ENCODE measurements at regions not wholly inside any gene's neighbourhood (a gene's known extent, or its start where the extent isn't known, plus 50 kb on each side); places are given as distances from the start of the nearest gene placed in this dataset.
"Not testable (repeated sequence)": the region's sequence is repeated elsewhere in the genome, so short reads cannot be mapped to it uniquely, and the experiment has no call there.

DNA sequence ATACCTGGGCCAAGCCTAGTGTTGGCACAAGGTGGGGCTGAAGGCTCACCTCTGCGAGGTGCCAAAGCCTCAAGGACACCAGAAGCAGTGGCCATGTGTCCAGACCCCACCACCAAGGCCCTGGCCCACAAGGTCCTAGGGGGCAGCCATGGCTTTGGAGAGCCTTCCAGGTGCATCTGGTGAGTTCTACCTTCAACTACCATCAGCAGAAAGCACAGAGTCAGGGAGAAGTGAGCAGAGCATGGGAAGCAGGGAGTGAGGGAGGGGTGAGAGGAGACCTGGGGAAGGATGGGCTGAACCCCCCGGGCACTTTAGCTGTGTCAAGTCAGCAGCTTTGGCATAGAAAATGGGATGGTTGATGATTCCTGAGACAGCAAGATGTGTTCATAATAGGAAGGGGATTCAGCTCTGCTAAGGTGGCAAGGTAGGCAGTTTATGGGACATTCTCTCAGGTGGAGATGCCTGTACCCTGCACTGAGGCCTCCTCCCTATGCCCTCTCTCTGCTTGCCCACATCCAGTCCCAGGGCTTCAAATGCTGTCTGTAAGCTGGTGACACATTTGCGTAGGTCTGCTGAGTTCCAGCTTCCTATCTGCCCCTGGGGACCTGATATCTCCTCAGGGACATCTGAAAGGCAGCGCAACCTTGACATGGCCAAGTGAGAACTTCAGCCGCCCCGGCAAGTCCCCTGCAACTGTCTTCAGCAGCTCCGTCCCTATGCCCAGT lies 83.4 kb upstream of the RGPD5 start:
- TF ChIP-seq, protein P1, sequence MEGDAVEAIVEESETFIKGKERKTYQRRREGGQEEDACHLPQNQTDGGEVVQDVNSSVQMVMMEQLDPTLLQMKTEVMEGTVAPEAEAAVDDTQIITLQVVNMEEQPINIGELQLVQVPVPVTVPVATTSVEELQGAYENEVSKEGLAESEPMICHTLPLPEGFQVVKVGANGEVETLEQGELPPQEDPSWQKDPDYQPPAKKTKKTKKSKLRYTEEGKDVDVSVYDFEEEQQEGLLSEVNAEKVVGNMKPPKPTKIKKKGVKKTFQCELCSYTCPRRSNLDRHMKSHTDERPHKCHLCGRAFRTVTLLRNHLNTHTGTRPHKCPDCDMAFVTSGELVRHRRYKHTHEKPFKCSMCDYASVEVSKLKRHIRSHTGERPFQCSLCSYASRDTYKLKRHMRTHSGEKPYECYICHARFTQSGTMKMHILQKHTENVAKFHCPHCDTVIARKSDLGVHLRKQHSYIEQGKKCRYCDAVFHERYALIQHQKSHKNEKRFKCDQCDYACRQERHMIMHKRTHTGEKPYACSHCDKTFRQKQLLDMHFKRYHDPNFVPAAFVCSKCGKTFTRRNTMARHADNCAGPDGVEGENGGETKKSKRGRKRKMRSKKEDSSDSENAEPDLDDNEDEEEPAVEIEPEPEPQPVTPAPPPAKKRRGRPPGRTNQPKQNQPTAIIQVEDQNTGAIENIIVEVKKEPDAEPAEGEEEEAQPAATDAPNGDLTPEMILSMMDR (IDR thresholded peaks at IDR 0.05; ENCODE audit: low read depth, low read length): no peak
- in situ Hi-C loops (cut with HindIII; ENCODE audit: low sequenced_read_pairs): no loop called here
- DNase-seq (ENCODE audit: low read depth, low spot score): no peak
- H3K4me3 ChIP-seq (ENCODE audit: low read depth, low read length): no peak overlapping the region

DNA sequence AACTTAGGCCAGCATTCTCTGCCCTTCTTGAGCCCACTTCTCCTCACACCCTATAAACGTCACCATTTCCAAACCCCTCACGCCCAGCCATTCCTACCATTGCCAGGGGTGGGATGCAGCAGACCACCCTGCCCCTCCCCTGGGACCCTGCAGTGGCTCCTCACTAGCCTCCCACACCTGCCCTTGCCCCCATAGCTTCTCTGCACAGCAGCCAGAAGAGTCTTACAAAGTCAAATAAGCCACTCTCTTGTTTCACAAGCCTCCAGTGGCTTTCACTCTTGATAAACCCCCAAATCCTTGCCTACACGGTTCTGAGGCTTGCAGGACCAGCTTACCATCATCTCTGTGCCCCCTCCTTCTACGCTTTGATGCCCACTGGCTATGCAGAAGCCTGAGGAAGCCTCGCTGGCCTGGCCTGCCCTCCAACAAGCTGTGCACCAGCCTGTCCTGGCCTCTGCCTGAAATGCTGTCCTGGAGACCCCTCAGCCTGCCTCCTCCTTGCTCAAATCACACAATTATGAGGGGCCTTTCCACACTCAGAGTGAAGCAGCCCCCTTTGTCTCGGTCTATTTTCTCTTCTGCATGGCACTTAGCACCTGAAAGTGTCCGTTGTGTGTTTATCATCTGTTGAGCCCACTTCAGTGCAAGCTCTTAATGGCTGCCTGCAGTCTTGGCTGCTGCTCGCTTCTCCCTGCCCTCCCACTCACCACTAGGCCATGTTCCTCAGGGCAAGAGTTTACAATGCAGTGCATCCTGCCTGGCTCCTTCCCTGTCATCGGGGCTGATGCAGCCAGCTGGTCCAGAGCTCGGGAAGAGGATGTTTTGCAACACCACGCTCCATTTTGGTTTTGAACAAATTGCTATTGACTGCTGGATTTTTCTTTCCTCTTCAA lies 82.6 kb upstream of the RGPD5 start:
- no peak overlapping the region for H3K4me3 ChIP-seq (ENCODE audit: low read depth, low read length)
- in situ Hi-C loops (cut with HindIII; ENCODE audit: low sequenced_read_pairs): no loop called here
- TF ChIP-seq, protein P1 (IDR thresholded peaks at IDR 0.05; ENCODE audit: low read depth, low read length): no peak
- DNase-seq (ENCODE audit: low read depth, low spot score): no peak

DNA sequence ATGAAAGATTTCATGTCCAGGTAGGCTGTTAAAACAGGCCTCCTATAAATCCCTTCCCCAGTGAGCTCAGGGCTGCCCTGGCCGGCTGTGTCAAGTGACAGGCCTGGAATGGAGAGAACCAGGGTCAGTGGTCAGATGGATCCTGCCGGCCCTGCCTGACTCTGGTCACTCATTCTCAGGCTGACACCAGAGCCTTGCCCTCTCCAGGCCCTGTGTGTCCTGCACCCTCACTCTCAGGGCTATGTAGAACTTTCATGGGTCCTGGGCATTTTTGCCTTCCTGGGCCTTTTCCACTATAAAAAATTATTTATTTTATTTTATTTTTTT lies 82.0 kb upstream of the RGPD5 start:
- TF ChIP-seq, protein P1 (IDR thresholded peaks at IDR 0.05; ENCODE audit: low read depth, low read length): no peak
- in situ Hi-C loops (cut with HindIII; ENCODE audit: low sequenced_read_pairs): no loop called here
- DNase-seq (ENCODE audit: low read depth, low spot score): no peak
- no peak overlapping the region for H3K4me3 ChIP-seq (ENCODE audit: low read depth, low read length)

DNA sequence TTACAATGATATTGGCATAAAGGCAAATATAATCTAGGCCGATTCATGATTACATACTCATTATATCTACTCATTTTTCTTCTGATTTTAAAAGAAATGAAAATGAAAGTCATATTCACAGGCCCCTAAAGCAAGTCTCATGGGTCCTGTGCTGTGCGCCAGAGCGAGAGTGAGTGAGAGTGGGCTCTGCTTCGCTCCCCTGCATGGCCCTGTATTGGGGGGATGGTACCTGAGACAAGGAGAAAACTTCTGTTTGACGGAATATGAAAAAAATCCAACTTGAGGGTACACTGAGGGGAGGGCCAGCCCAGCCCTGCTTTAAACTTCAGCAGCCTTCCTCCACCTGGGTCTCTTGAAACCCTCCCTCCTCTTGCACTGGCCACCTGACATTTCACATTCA lies 81.4 kb upstream of the RGPD5 start:
- DNase-seq (ENCODE audit: low read depth, low spot score): no peak
- TF ChIP-seq, protein P1 (IDR thresholded peaks at IDR 0.05; ENCODE audit: low read depth, low read length): no peak
- no peak overlapping the region for H3K4me3 ChIP-seq (ENCODE audit: low read depth, low read length)
- in situ Hi-C loops (cut with HindIII; ENCODE audit: low sequenced_read_pairs): no loop called here

DNA sequence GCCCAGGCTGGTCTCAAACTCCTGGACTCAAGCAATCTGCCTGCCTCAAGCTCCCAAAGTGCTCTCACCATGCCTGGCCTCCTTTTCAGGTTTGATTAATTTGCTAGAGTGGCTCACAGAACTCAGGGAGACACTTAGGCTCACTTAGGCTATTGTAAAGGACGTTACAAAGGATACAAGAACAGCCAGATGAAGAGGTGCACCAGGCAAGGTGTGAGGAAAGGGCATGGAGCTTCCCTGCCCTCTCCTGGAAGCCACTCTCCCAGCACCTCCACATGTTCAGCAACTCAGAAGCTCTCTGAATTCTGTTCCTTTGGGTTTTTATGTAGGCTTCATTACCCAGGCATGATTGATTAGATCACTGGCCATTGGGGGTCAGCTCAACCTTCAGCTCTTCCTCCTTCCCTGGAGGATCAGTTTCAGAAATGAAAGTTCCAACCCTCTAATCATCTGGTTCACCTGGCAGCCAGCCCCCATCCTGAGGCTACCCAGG lies 78.7 kb upstream of the RGPD5 start:
- DNase-seq (ENCODE audit: low read depth, low spot score): no peak
- in situ Hi-C loops (cut with HindIII; ENCODE audit: low sequenced_read_pairs): no loop called here
- TF ChIP-seq, protein P1 (IDR thresholded peaks at IDR 0.05; ENCODE audit: low read depth, low read length): peak; percentile 48
- H3K4me3 ChIP-seq (ENCODE audit: low read depth, low read length): no peak overlapping the region

DNA sequence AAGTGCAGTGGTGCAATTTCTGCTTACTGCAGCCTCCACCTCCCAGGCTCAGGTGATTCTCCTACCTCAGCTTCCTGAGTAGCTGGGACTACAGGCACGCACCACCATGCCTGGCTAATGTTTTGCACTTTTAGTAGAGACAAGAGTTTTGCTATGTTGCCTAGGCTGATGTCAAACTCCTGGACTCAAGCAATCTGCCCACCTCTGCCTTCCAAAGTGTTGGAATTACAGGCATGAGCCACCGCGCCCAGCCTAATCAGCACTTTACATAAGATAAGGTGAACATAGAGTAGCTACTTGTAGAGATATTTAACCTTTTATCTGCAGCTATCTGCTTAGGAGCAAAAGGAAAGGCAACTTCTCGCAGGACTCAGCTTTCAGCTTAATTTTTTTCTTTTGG lies 77.5 kb upstream of the RGPD5 start:
- DNase-seq (ENCODE audit: low read depth, low spot score); H3K4me3 ChIP-seq (ENCODE audit: low read depth, low read length); in situ Hi-C loops (cut with HindIII; ENCODE audit: low sequenced_read_pairs): not testable (repeated sequence)

DNA sequence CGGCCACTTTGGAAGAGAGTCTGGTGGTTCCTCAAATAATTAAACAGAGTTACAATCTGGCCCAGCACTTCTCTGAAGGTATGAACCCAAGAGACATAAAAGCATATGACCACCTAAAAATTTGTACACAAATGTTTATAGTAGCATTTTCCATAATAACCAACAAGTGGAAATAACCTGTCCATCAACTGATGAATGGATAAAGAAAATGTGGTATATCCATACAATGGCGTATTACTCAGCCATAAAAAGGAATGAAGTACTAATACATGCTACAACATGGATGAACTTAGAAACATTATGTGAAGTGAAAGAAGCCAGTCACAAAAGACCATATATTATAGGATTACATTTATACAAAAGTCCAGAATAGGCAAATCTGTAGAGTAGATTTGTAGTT lies 76.0 kb upstream of the RGPD5 start:
- in situ Hi-C loops (cut with HindIII; ENCODE audit: low sequenced_read_pairs): no loop called here
- TF ChIP-seq, protein P1 (IDR thresholded peaks at IDR 0.05; ENCODE audit: low read depth, low read length): no peak
- no peak overlapping the region for H3K4me3 ChIP-seq (ENCODE audit: low read depth, low read length)
- DNase-seq (ENCODE audit: low read depth, low spot score): no peak
